Neuronal stem cell (in vitro differentiated cells): ENCODE measurements at regions not wholly inside any gene's neighbourhood (a gene's known extent, or its start where the extent isn't known, plus 50 kb on each side); places are given as distances from the start of the nearest gene placed in this dataset.

Source experiments
- DNase-seq: peaks from one replicate; pipeline ENCODE4 v3.0.0-alpha.2; 2013; ENCODE audit warnings: low spot score
- H2AFZ ChIP-seq: one replicate; pipeline ENCODE4 v1.6.1; 2013; ENCODE audit warnings: mild to moderate bottlenecking, low read length, inconsistent platforms
- H2AK5ac ChIP-seq: 2 replicates; pipeline ENCODE4 v1.6.1; 2013; ENCODE audit warnings: low read depth, mild to moderate bottlenecking, inconsistent platforms, low read length, moderate library complexity, mixed read lengths
- H2BK120ac ChIP-seq: 2 replicates; pipeline ENCODE4 v1.6.1; 2013; ENCODE audit warnings: low read depth, mild to moderate bottlenecking, inconsistent platforms, low read length, moderate library complexity, mixed read lengths
- H2BK12ac ChIP-seq: one replicate; pipeline ENCODE4 v1.6.1; 2013; ENCODE audit warnings: low read length, inconsistent platforms
- H2BK15ac ChIP-seq: 2 replicates; pipeline ENCODE4 v1.6.1; 2013; ENCODE audit warnings: mild to moderate bottlenecking, low read length, inconsistent platforms, mixed read lengths
- H2BK5ac ChIP-seq: one replicate; pipeline ENCODE4 v1.6.1; 2013; ENCODE audit warnings: inconsistent platforms, mild to moderate bottlenecking, low read length, moderate library complexity
- H3K14ac ChIP-seq: one replicate; pipeline ENCODE4 v1.6.1; 2013; ENCODE audit warnings: low read length, inconsistent platforms
- H3K18ac ChIP-seq: 2 replicates; pipeline ENCODE4 v1.6.1; 2013; ENCODE audit warnings: low read length, inconsistent platforms
- H3K23ac ChIP-seq: 2 replicates; pipeline ENCODE4 v1.6.1; 2013; ENCODE audit warnings: low read depth, mild to moderate bottlenecking, mixed read lengths, low read length, inconsistent platforms; ENCODE audit not compliant: poor library complexity
- H3K27ac ChIP-seq: replicated peaks from 3 replicates; pipeline ENCODE4 v1.5.1; 2013; ENCODE audit warnings: low read length, inconsistent platforms
- H3K27me3 ChIP-seq, 3 experiments: 2 replicates each; pipeline ENCODE4 v1.6.1; 2013; ENCODE audit warnings: low read length in 3 of 3, mild to moderate bottlenecking in 2 of 3, inconsistent platforms in 1 of 3, low read depth in 1 of 3, mixed read lengths in 1 of 3, moderate library complexity in 1 of 3; ENCODE audit not compliant: control insufficient read depth in 3 of 3, insufficient read depth in 3 of 3
- H3K36me3 ChIP-seq, 2 donors: replicated peaks in 1 of 2; 2 replicates each; pipeline ENCODE4 v1.6.1; 2013; ENCODE audit warnings: low read length in 2 of 2; ENCODE audit not compliant: control insufficient read depth in 2 of 2, insufficient read depth in 2 of 2
- H3K4ac ChIP-seq: 2 replicates; pipeline ENCODE4 v1.6.1; 2013; ENCODE audit warnings: inconsistent platforms, mild to moderate bottlenecking, low read length, moderate library complexity
- H3K4me1 ChIP-seq, 2 donors: 1 replicate in 1 of 2; 2 replicates in 1 of 2; pipeline ENCODE4 v1.6.1; 2013; ENCODE audit warnings: low read length in 2 of 2, low read depth in 1 of 2; ENCODE audit not compliant: control insufficient read depth in 2 of 2, insufficient read depth in 1 of 2
- H3K4me2 ChIP-seq: one replicate; pipeline ENCODE4 v1.6.1; 2013; ENCODE audit warnings: mild to moderate bottlenecking, low read length, inconsistent platforms; ENCODE audit not compliant: insufficient read depth, poor library complexity, severe bottlenecking
- H3K4me3 ChIP-seq, 2 donors: 2 replicates each; pipeline ENCODE4 v1.5.1; 2013; ENCODE audit warnings: low read length in 2 of 2, mild to moderate bottlenecking in 2 of 2, inconsistent platforms in 1 of 2, moderate library complexity in 1 of 2
- H3K79me1 ChIP-seq: one replicate; pipeline ENCODE4 v1.6.1; 2013; ENCODE audit warnings: low read depth, mild to moderate bottlenecking, inconsistent platforms, low read length, moderate library complexity
- H3K9ac ChIP-seq: one replicate; pipeline ENCODE4 v1.6.1; 2013; ENCODE audit warnings: mild to moderate bottlenecking, low read depth, low read length, inconsistent platforms; ENCODE audit not compliant: poor library complexity
- H3K9me3 ChIP-seq, 2 donors: replicated peaks in 1 of 2; 2 replicates each; pipeline versions ENCODE3 to v1.6.1; 2013; ENCODE audit warnings: low read length in 2 of 2, mild to moderate bottlenecking in 2 of 2, inconsistent platforms in 1 of 2, low read depth in 1 of 2, mixed read lengths in 1 of 2, moderate library complexity in 1 of 2; ENCODE audit not compliant: control insufficient read depth in 2 of 2, insufficient read depth in 1 of 2
- H4K8ac ChIP-seq: one replicate; pipeline ENCODE4 v1.6.1; 2013; ENCODE audit warnings: low read depth, mild to moderate bottlenecking, inconsistent platforms, low read length, moderate library complexity
- H4K91ac ChIP-seq: one replicate; pipeline ENCODE4 v1.6.1; 2013; ENCODE audit warnings: low read length, low read depth, mild to moderate bottlenecking, inconsistent platforms; ENCODE audit not compliant: poor library complexity
- WGBS, 2 donors: extraction: QIAGEN DNeasy Blood & Tissue Kit; methylation state at CpG; one replicate each; pipeline ENCODE4 v1.1.7; 2013; ENCODE audit warnings: missing lambda C conversion rate in 2 of 2, mixed read lengths in 1 of 2; ENCODE audit not compliant: insufficient read length in 2 of 2, insufficient replicate concordance in 1 of 2; ENCODE audit errors: extremely low coverage in 2 of 2; 5-methylcytosine and 5-hydroxymethylcytosine counted together

DNA sequence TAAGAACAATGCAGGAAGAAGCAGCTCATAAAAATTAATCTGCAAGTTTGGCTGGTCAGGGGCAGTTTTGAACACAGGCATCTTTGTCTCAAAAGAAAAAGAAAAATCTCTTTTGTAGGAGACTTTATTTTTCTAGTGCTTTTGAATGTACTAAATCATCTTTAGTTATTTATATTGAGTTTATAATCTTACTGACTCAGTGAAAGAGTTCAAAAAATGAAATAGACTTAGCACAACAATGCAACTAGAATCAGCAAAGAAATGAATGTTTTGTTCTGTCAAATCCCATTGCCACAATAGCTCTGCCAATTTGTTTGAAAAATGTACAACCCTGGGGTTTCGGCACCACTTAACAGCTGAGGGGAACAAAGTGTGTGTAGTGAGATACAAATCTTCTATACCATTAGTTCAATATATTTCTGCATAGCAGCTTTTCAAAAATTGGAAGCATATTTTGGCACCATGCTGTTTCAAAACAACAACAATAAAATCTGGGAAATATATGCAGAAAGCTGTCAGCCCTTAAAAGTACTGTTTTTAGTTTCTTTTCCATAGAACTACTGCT, 1969.1 kb downstream of the MRPL39 start:
- Histone ChIP-seq H2BK12ac (no peak overlapping the region), H3K27ac (no peak overlapping the region), H4K91ac (no peak overlapping the region), H4K8ac (no peak overlapping the region), H2AK5ac (no peak overlapping the region), H3K27me3 (no peaks in the 10 kb centered on the region), H3K23ac (no peak overlapping the region), H3K4me3 (no peak overlapping the region), H3K18ac (no peak overlapping the region), H3K4me1 (no peaks in the 10 kb centered on the region), H3K4me2 (no peak overlapping the region), H3K79me1 (no peaks in the 10 kb centered on the region), H3K36me3 (no peaks in the 10 kb centered on the region), H2BK5ac (no peak overlapping the region), H2BK15ac (no peak overlapping the region), H3K9ac (no peak overlapping the region), H2BK120ac (no peak overlapping the region), H3K4ac (no peak overlapping the region), H2AFZ (no peak overlapping the region), H3K9me3 (no peaks in the 10 kb centered on the region), H3K14ac (no peak overlapping the region)
- DNase-seq = no peak
- WGBS, 2 donors = no CpG with 5 or more reads among the region's 1 CpG

- H2BK5ac ChIP-seq = no peak overlapping the region
- no peak overlapping the region for H2AFZ ChIP-seq
Observed at GRCh38 chr21:23633447-23633940, 1973.8 kb downstream of the MRPL39 start.

GRCh38 chr21:23624281-23624680, 1983.0 kb downstream of the MRPL39 start:
- Histone ChIP-seq H2BK15ac (no peak overlapping the region), H3K9ac (no peak overlapping the region), H3K27ac (no peak overlapping the region), H2AFZ (no peak overlapping the region), H3K4me2 (no peak overlapping the region), H3K9me3 (no peaks in the 10 kb centered on the region), H3K18ac (no peak overlapping the region), H3K36me3 (no peaks in the 10 kb centered on the region), H2BK12ac (no peak overlapping the region), H3K14ac (no peak overlapping the region), H2AK5ac (no peak overlapping the region), H3K79me1 (no peaks in the 10 kb centered on the region), H3K4me3 (no peak overlapping the region), H2BK120ac (no peak overlapping the region), H4K8ac (no peak overlapping the region), H3K23ac (no peak overlapping the region), H3K4ac (no peak overlapping the region), H4K91ac (no peak overlapping the region), H3K27me3 (no peaks in the 10 kb centered on the region), H3K4me1 (no peaks in the 10 kb centered on the region), H2BK5ac (no peak overlapping the region)
- DNase-seq = no peak
- WGBS, 2 donors = no CpG with 5 or more reads among the region's 3 CpGs

More at GRCh38 chr21:23633447-23633940, 1973.8 kb downstream of the MRPL39 start:
- H3K23ac ChIP-seq = no peak overlapping the region
- H4K8ac ChIP-seq = no peak overlapping the region
- H3K18ac ChIP-seq = no peak overlapping the region
- H2BK15ac ChIP-seq = no peak overlapping the region
- no CpG with 5 or more reads among the region's 5 CpGs for WGBS, 2 donors
- H3K27ac ChIP-seq = no peak overlapping the region
- no peaks in the 10 kb centered on the region for H3K4me1 ChIP-seq
- H3K4ac ChIP-seq = no peak overlapping the region
- H3K27me3 ChIP-seq = no peaks in the 10 kb centered on the region
- no peak overlapping the region for H2BK12ac ChIP-seq
- no peak overlapping the region for H2BK120ac ChIP-seq
- no peaks in the 10 kb centered on the region for H3K79me1 ChIP-seq
- DNase-seq = no peak
- H3K36me3 ChIP-seq = no peaks in the 10 kb centered on the region
- H3K14ac ChIP-seq = no peak overlapping the region
- H3K4me2 ChIP-seq = no peak overlapping the region
- no peaks in the 10 kb centered on the region for H3K9me3 ChIP-seq
- no peak overlapping the region for H2AK5ac ChIP-seq
- no peak overlapping the region for H3K9ac ChIP-seq
- H4K91ac ChIP-seq = no peak overlapping the region
- no peak overlapping the region for H3K4me3 ChIP-seq

DNA sequence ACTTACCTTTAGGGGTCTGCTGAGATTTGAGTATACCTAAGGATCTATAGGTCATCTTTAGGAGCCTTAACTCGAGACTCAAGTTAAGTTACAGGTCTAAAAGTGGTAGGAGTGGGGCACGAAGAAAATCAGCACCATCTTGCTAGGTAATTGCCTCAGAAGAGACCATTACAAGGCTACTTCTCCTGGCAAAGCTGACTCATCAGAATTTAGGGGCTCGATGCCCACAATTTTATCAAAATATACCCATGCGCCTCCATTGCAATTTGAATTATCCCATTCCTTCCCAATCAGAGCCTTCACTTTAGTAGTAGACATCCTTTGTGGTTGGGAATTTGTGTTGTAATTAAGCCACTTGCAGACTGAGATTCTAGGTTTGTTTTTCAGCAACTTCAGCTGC, 1994.3 kb downstream of the MRPL39 start:
- DNase-seq = no peak
- Histone ChIP-seq H4K91ac (no peak overlapping the region), H2BK12ac (no peak overlapping the region), H3K79me1 (no peaks in the 10 kb centered on the region), H2BK120ac (no peak overlapping the region), H3K9me3 (no peaks in the 10 kb centered on the region), H3K27ac (no peak overlapping the region), H2AK5ac (no peak overlapping the region), H3K36me3 (no peaks in the 10 kb centered on the region), H3K23ac (no peak overlapping the region), H3K18ac (no peak overlapping the region), H3K14ac (no peak overlapping the region), H3K4me1 (no peaks in the 10 kb centered on the region), H2BK5ac (no peak overlapping the region), H3K4me2 (no peak overlapping the region), H2AFZ (no peak overlapping the region), H3K4ac (no peak overlapping the region), H3K27me3 (no peaks in the 10 kb centered on the region), H3K4me3 (no peak overlapping the region), H3K9ac (no peak overlapping the region), H2BK15ac (no peak overlapping the region), H4K8ac (no peak overlapping the region)
- WGBS, 2 donors = no CpG with 5 or more reads among the region's 4 CpGs
